A673 (cell line): ENCODE measurements at regions not wholly inside any gene's neighbourhood (a gene's known extent, or its start where the extent isn't known, plus 50 kb on each side); places are given as distances from the start of the nearest gene placed in this dataset.

ENCODE experiments used
- EZH2 ChIP-seq: fragments of 200-600 bp; sonication (generic); IDR thresholded peaks from 2 replicates; pipeline ENCODE4 v1.6.1; 2017; ENCODE audit warnings: borderline replicate concordance, low read depth, mild to moderate bottlenecking, mixed read lengths, antibody characterized with exemption, low read length; ENCODE audit not compliant: poor library complexity, severe bottlenecking
- TF ChIP-seq, protein P1 (sequence below): fragments of 300-800, 200-600 bp; sonication (generic); conservative IDR thresholded peaks from 2 replicates; pipeline ENCODE4 v1.5.1; 2017; ENCODE audit warnings: low read depth, mild to moderate bottlenecking, antibody characterized with exemption, low read length, moderate library complexity, mixed read lengths

DNA sequence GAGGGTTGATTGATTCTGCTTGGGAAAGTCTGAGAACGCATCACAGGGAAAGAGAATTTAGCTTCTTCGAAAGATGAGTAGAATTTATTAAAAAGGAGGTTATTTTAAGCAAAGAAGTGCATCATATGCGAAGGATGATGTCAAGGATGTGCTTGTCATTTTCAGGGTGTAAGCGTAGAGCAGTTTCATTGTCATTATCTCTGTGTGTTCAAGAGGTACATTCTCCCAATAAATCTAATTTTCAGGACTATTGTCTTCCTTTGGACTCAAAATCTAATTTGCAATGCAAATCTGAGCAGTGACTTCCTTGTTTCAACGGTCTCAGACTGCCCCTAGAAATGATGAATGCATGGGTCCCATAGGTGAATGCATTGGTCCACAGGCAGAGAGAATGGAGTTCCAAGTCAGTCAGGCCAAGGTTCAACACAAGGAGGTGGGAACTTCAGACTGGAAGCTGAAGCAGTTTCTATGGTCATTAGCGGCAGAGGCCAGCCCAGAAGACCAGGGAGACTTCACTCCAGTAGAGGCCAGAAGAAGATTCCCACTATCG, 99.8 kb downstream of the CDC42EP3 start:
- TF ChIP-seq, protein P1, sequence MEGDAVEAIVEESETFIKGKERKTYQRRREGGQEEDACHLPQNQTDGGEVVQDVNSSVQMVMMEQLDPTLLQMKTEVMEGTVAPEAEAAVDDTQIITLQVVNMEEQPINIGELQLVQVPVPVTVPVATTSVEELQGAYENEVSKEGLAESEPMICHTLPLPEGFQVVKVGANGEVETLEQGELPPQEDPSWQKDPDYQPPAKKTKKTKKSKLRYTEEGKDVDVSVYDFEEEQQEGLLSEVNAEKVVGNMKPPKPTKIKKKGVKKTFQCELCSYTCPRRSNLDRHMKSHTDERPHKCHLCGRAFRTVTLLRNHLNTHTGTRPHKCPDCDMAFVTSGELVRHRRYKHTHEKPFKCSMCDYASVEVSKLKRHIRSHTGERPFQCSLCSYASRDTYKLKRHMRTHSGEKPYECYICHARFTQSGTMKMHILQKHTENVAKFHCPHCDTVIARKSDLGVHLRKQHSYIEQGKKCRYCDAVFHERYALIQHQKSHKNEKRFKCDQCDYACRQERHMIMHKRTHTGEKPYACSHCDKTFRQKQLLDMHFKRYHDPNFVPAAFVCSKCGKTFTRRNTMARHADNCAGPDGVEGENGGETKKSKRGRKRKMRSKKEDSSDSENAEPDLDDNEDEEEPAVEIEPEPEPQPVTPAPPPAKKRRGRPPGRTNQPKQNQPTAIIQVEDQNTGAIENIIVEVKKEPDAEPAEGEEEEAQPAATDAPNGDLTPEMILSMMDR: no peak
- no peak for TF ChIP-seq EZH2
